Heart right ventricle (tissue), 16 donors: ENCODE measurements at regions not wholly inside any gene's neighbourhood (a gene's known extent, or its start where the extent isn't known, plus 50 kb on each side); places are given as distances from the start of the nearest gene placed in this dataset.

Source experiments
- ATAC-seq, 8 donors: fragments of 200-7000 bp; cut with Tn5 transposase; one replicate each; pipeline ENCODE4 v1.9.1; 2020; ENCODE audit warnings: mild to moderate bottlenecking in 8 of 8, moderate library complexity in 8 of 8, moderate number of reproducible peaks in 1 of 8
- DNase-seq, 2 donors: peaks; one replicate each; pipeline ENCODE4 v3.0.0-alpha.2; 2020
- H3K27ac ChIP-seq, 10 donors: fragments of 200-600 bp; sonication (generic) in 2 of 10; one replicate each; pipeline versions ENCODE4 v1.5.0 to v1.8.0; 2020 to 2022; ENCODE audit warnings: mild to moderate bottlenecking in 3 of 10
- H3K27me3 ChIP-seq, 7 donors: fragments of 200-600 bp; one replicate each; pipeline ENCODE4 v1.8.0; 2021 to 2022; ENCODE audit warnings: mild to moderate bottlenecking in 2 of 7
- H3K36me3 ChIP-seq, 9 donors: fragments of 200-600 bp; sonication (generic) in 1 of 9; one replicate each; pipeline versions ENCODE4 v1.5.0 to v1.8.0; 2020 to 2022; ENCODE audit warnings: mild to moderate bottlenecking in 2 of 9
- H3K4me1 ChIP-seq, 9 donors: fragments of 200-600 bp; sonication (generic) in 1 of 9; one replicate each; pipeline versions ENCODE4 v1.5.0 to v1.8.0; 2020 to 2022; ENCODE audit warnings: mild to moderate bottlenecking in 4 of 9
- H3K4me3 ChIP-seq, 10 donors: fragments of 200-600 bp; sonication (generic) in 2 of 10; one replicate each; pipeline versions ENCODE4 v1.5.0 to v1.8.0; 2020 to 2022; ENCODE audit warnings: mild to moderate bottlenecking in 7 of 10, moderate library complexity in 2 of 10
- H3K9me3 ChIP-seq, 11 donors: fragments of 200-600 bp in 10 of 11; sonication (generic) in 2 of 11; one replicate each; pipeline versions ENCODE4 v1.5.0 to v1.8.0; 2013 to 2022; ENCODE audit warnings: mild to moderate bottlenecking in 2 of 11, control low read depth in 1 of 11, moderate library complexity in 1 of 11
- WGBS, 2 donors: extraction: QIAGEN DNeasy Blood & Tissue Kit; methylation state at CpG; one replicate each; pipeline ENCODE4 v1.1.7; 2013; ENCODE audit warnings: inconsistent platforms in 1 of 2; 5-methylcytosine and 5-hydroxymethylcytosine counted together
- intact Hi-C, 10 donors: fragments of 100-400 bp; cut with DNase I; formaldehyde crosslinking; loops; one replicate each; pipeline versions ENCODE4 v1.11.1 to v1.14.2; 2022
- TF ChIP-seq, protein P1 (sequence below), 9 donors: fragments of 200-600 bp; sonication (generic) in 2 of 9; IDR thresholded peaks; one replicate each; pipeline versions ENCODE4 v1.5.0 to v1.8.0; 2021 to 2022; ENCODE audit warnings: antibody characterized with exemption in 9 of 9, mild to moderate bottlenecking in 5 of 9, moderate library complexity in 1 of 9
- donor health status: Arrhythmogenic right ventricular cardiomyopathy.
- donor health status: ischemic (EF 13 %, LVEDD 7.1; RV severe dilation, severe dysfunction).
- donor health status: healthy with polysubstance abuse.
- donor health status: DM: no; HTN: yes; CAD: no.
- donor health status: DM: no; HTN: no; CAD: no.
- donor health status: ischemic (EF 25% LVEDD 6.9; RV normal size, moderate dysfunction).
- donor health status: ischemic (EF 25% LVEDD 5.7; RV mildly dilated, moderate dysfunction).
- donor health status: healthy.
- donor health status: DM: yes; HTN: yes; CAD: no.
- donor health status: Ischemic cardiomyopathy.
- donor health status: ischemic (EF 35%, LVEDD 5.7; RV mildly dilated, moderate dysfunction).
- donor health status: nonischemic (EF 11% LVEDD 7.7; RV severe dilation, severe dysfunction).
- donor health status: DM: yes; HTN: yes; CAD: no.
- donor health status: PGD.
- donor health status: ischemic (EF 29% LVEDD 5.4; RV normal size, mild dysfunction).
- donor health status: nonischemic (EF 23%, LVEDD 6.1; RV moderate dilation, normal function).

DNA sequence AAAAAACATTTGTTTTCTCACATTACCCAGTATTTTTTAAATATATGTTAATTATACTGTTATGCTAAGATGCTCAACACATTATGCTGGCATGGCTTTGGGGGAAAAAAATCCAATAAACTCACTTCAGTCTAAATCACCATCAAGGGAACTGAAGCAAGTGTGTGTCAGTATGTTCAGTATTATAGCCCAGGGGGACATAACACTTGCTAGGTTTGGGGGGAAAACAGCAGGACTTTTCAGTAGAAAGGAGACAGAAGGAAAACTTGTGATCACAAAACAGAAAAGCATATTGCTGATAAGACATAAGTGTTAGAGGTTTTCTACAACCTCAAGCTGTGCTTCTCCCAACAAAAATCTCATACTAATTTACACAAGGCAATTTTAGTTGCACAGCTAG is 1759.9 kb upstream of the PCDH20 start:
- no peak overlapping the region for H3K27ac ChIP-seq
- intact Hi-C loops = no loop called here
- no peak for ATAC-seq
- H3K9me3 ChIP-seq = peaks cover 0 to 11% (median 0%) of the 10 kb centered on the region in 11 donors
- TF ChIP-seq, protein P1, sequence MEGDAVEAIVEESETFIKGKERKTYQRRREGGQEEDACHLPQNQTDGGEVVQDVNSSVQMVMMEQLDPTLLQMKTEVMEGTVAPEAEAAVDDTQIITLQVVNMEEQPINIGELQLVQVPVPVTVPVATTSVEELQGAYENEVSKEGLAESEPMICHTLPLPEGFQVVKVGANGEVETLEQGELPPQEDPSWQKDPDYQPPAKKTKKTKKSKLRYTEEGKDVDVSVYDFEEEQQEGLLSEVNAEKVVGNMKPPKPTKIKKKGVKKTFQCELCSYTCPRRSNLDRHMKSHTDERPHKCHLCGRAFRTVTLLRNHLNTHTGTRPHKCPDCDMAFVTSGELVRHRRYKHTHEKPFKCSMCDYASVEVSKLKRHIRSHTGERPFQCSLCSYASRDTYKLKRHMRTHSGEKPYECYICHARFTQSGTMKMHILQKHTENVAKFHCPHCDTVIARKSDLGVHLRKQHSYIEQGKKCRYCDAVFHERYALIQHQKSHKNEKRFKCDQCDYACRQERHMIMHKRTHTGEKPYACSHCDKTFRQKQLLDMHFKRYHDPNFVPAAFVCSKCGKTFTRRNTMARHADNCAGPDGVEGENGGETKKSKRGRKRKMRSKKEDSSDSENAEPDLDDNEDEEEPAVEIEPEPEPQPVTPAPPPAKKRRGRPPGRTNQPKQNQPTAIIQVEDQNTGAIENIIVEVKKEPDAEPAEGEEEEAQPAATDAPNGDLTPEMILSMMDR (IDR thresholded peaks at IDR 0.05) = no peak
- H3K36me3 ChIP-seq = no peaks in the 10 kb centered on the region
- no peak for DNase-seq
- no peak overlapping the region for H3K4me3 ChIP-seq
- no peaks in the 10 kb centered on the region for H3K4me1 ChIP-seq
- no peaks in the 10 kb centered on the region for H3K27me3 ChIP-seq

DNA sequence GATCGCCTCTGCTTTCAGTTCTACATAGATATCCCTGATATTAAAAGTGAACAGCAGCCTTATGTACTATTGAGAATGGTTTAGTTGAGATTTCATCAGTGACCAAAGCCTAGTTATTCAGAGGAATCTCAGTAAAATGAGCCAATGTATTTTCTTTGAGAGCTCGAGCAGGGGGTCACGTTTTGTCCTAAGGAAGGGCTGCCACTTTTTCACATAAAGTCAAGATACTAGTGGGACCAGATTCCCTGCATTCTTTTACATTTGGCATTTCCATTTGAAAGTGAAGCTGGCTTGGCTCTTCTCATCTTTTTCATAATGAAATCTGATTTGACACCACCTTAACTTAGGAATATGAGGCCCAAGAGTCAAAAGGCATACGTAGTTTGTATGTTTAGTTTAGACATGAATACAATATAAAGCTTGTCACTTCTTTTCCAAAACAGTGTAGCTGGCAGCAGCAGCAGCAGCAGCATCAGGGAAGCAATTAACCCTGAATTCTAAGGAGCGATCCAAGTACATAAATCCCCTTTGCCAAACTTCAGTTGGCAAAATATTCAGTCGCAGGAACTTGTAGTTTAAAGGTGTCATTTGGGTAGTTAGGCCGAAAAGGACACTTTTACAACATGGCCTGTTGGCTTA is 1752.2 kb upstream of the PCDH20 start:
- Histone ChIP-seq H3K9me3 (peaks cover 0 to 4% (median 0%) of the 10 kb centered on the region in 11 donors), H3K4me3 (no peak overlapping the region), H3K36me3 (no peaks in the 10 kb centered on the region), H3K27ac (no peak overlapping the region), H3K4me1 (no peaks in the 10 kb centered on the region), H3K27me3 (no peaks in the 10 kb centered on the region)
- intact Hi-C loops = no loop called here
- WGBS, 2 donors = 74 to 76% methylated on average over 7 of the region's 7 CpGs
- DNase-seq = no peak
- TF ChIP-seq, protein P1 (IDR thresholded peaks at IDR 0.05) = no peak
- ATAC-seq = no peak

DNA sequence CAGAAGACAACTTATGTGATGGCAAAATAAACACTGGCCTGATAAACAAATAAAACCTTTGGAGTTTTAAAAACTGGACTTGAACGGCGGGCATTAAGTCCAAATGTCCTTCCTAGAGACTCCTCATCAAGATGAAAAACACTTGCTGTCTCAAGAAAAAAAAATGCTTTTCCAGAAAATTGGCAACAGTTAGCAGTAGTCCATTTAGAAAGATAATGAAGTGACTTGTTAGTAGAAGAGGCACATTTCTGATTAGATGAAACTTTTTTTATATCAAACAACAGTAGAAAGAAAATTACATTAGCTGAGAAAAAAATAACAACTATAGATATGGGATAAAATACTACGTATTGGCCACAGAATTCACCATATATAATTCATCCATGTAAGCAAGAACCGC is 1750.7 kb upstream of the PCDH20 start:
- no peaks in the 10 kb centered on the region for H3K4me1 ChIP-seq
- WGBS, 2 donors = 78 to 79% methylated on average over 4 of the region's 4 CpGs
- intact Hi-C loops = no loop called here
- DNase-seq = no peak
- no peak for ATAC-seq
- H3K4me3 ChIP-seq = no peak overlapping the region
- no peaks in the 10 kb centered on the region for H3K36me3 ChIP-seq
- H3K27ac ChIP-seq = no peak overlapping the region
- H3K27me3 ChIP-seq = no peaks in the 10 kb centered on the region
- H3K9me3 ChIP-seq = peaks cover 0 to 4% (median 0%) of the 10 kb centered on the region in 11 donors
- TF ChIP-seq, protein P1 (IDR thresholded peaks at IDR 0.05) = no peak

DNA sequence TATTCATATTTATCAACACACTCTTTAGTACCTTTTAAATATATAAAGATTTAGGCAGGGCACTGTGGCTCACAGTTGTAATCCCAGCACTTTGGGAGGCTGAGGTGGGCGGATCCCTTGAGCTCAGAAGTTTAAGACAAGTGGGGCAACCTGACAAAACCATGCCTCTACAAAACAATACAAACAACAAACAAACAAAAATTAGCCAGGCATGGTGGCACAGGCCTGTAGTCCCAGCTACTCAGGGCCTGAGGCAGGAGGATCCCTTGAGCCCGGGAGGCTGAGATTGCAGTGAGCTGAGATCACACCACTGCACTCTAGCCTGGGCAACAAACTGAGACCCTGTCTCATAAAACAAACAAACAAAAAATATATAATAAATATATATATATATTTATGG is 1748.3 kb upstream of the PCDH20 start:
- no peak for ATAC-seq
- H3K4me3 ChIP-seq = no peak overlapping the region
- no peak for DNase-seq
- H3K27ac ChIP-seq = no peak overlapping the region
- H3K36me3 ChIP-seq = no peaks in the 10 kb centered on the region
- intact Hi-C loops = no loop called here
- H3K9me3 ChIP-seq = peaks cover 0 to under 1% (median 0%) of the 10 kb centered on the region in 11 donors
- no peaks in the 10 kb centered on the region for H3K27me3 ChIP-seq
- TF ChIP-seq, protein P1 (IDR thresholded peaks at IDR 0.05) = no peak
- WGBS, 2 donors = 76 to 78% methylated on average over 2 of the region's 2 CpGs
- no peaks in the 10 kb centered on the region for H3K4me1 ChIP-seq
